ENCODE measurements at regions not wholly inside any gene's neighbourhood (a gene's known extent, or its start where the extent isn't known, plus 50 kb on each side); places are given as distances from the start of the nearest gene placed in this dataset.

DNA sequence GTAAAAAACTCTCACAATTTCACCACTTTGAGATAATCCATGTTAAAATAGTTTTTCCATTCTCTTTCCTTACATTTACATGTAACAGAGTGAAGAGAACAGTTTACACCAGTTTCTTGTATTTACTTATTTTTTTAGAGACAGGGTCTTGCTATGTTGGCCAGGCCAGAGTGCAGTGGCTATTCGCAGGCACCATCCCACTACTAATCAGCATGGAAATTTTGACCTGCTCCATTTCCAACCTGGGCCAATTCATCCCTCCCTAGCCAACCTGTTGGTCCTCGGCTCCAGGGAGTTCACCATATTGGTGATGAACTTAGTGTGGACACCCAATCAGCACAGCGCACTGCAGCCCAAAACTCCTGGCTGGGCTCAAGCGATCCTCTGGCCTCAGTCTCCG, 74.1 kb downstream of the LYZL2 start:
- FAIRE-seq (no peak), ATAC-seq (no peak)
- CTCF ChIA-PET, result interaction anchor here (0.6 to 3.2 kb wide), 8 partner anchors 10 to 163 kb away, joined by 3 to 19 read pairs (median 3); no protein-coding TSS in a partner anchor

DNA sequence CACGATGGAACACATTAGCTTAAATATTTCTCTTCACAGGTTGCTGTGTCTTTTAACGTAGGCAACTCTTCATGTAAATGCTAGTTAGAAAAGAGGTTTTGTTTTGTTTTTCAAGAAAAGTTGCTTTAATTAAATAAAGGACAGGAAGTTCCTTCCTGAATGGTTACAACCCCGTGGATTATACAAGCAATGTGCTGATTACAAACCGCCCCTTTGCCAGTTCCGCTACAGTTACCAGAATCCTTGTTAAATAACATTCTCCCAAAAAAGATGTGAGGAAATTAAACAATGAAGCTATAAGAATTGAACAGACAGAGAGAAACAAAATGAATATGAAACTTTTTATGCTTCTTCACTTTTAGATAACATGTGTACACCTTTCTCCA, 75.1 kb downstream of the LYZL2 start:
- ChIA-PET CTCF (interaction anchor here (0.7 to 2.4 kb wide), 7 partner anchors 14 to 1166 kb away, joined by 3 to 10 read pairs (median 4); no protein-coding TSS in a partner anchor), POLR2A (no interaction called here)
- H3K27ac ChIP-seq, result peak overlapping the region; percentile 48 to 87; a peak in 5 of 6 replicates
- ATAC-seq (no peak), FAIRE-seq (no peak), DNase-seq (ENCODE audit: low read depth in 1 of 2, low spot score in 1 of 2) (no peak)
- H3K4me3 ChIP-seq, result no peak overlapping the region
- TF ChIP-seq ZFP36 (IDR thresholded peaks at IDR 0.05; ENCODE audit: borderline replicate concordance, partially characterized antibody), result no peak
- no peak for TF ChIP-seq NFE2L2 (conservative IDR thresholded peaks at IDR 0.05; ENCODE audit: low read length)
- TF ChIP-seq HOXB5 (CRISPR knock-in tag; IDR thresholded peaks at IDR 0.05), result no peak
- H3K9me3 ChIP-seq, result 0 out of 3 replicates have a peak, but pooled peaks cover 2% of the 10 kb centered on the region
- peaks cover 25% of the 10 kb centered on the region for H3K4me1 ChIP-seq
- no peak overlapping the region for H3K4me2 ChIP-seq
- 80% methylated on average over 5 of the region's 5 CpGs for WGBS (ENCODE audit: missing lambda C conversion rate)

More for the DNA sequence above, 74.1 kb downstream of the LYZL2 start:
- DNase-seq (ENCODE audit: low read depth in 1 of 2, low spot score in 1 of 2), result no peak
- no peak overlapping the region for H3K4me2 ChIP-seq
- POLR2A ChIA-PET, result interaction anchor here (0.6 kb wide), 1 partner anchor 122 kb away, joined by 3 read pairs; the partner anchor contains the start of gene MAP3K8
- WGBS (ENCODE audit: missing lambda C conversion rate), result 98% methylated on average over 5 of the region's 5 CpGs
- TF ChIP-seq CBX8 (IDR thresholded peaks at IDR 0.05), result no peak
- H3K4me1 ChIP-seq, result peaks cover 25% of the 10 kb centered on the region
- no peak overlapping the region for H3K4me3 ChIP-seq
- 0 out of 3 replicates have a peak, but pooled peaks cover 2% of the 10 kb centered on the region for H3K9me3 ChIP-seq
- H3K27ac ChIP-seq, result peak overlapping the region; percentile 70 to 87

DNA sequence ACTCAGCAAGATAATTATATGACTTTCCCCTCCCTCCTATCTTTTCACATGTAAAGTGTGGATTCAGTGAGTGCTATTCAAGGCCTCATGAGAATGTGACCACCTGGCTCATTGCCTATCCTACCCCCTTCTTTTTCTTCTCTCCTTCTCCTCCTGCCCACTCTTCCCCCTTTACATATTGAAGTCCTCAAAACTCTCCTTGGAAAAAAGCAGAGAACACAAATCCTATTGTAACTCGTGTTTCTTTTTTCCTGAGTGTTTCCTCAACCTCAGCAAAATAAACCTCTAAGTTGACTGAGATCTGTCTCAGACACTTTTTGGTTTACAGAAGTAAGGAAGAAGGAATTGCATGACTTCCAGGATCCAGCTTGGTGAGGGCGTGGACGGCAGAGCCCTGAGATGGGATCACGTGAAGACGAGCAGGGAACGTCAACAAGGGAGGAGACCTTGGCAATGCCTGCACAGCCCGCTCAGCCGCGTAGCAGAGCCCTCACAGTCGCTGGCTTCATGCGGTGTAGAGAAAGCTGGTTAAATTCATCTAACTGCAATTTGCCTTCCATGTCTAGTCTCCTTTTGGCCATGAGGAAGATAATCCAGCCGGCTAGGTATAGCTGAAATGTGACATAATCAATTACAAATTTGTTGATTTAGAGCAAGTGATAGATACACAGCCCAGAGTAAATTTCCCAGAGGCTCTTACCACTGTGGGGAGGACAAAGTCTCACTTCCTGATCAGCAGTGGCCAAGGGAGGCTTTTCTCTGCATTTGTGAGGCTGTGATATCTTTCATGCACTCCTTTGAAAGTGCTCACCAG, 75.7 kb downstream of the LYZL2 start:
- peak; percentile 28 for FAIRE-seq
- H3K4me1 ChIP-seq, result peaks cover 19% of the 10 kb centered on the region
- 56% methylated on average over 12 of the region's 12 CpGs for WGBS (ENCODE audit: missing lambda C conversion rate)
- 0 out of 3 replicates have a peak, but pooled peaks cover under 1% of the 10 kb centered on the region for H3K9me3 ChIP-seq
- peak; percentile 41 to 52 for DNase-seq (ENCODE audit: low read depth in 1 of 2, low spot score in 1 of 2)
- POLR2A ChIA-PET, result no interaction called here
- CTCF ChIA-PET, result interaction anchor here (0.9 to 2.4 kb wide), 6 partner anchors 9 to 162 kb away, joined by 3 to 10 read pairs (median 6); no protein-coding TSS in a partner anchor
- peak overlapping the region; percentile 48 to 87 for H3K27ac ChIP-seq
- peak; percentile 39 to 83; a peak in 3 of 6 replicates for ATAC-seq
- no peak overlapping the region for H3K4me3 ChIP-seq
- no peak for TF ChIP-seq POLR2AphosphoS2 (conservative IDR thresholded peaks at IDR 0.05; ENCODE audit: low read length)
- no peak for TF ChIP-seq POLR2A (IDR thresholded peaks at IDR 0.05; ENCODE audit: low read length)
- TF ChIP-seq, protein P1, sequence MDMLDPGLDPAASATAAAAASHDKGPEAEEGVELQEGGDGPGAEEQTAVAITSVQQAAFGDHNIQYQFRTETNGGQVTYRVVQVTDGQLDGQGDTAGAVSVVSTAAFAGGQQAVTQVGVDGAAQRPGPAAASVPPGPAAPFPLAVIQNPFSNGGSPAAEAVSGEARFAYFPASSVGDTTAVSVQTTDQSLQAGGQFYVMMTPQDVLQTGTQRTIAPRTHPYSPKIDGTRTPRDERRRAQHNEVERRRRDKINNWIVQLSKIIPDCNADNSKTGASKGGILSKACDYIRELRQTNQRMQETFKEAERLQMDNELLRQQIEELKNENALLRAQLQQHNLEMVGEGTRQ (IDR thresholded peaks at IDR 0.05), result peak; percentile 65
- TF ChIP-seq EHF (CRISPR knock-in tag; IDR thresholded peaks at IDR 0.05), result no peak
- peak overlapping the region; percentile 1; the same call in 1 of the 3 replicates for H3K4me2 ChIP-seq

DNA sequence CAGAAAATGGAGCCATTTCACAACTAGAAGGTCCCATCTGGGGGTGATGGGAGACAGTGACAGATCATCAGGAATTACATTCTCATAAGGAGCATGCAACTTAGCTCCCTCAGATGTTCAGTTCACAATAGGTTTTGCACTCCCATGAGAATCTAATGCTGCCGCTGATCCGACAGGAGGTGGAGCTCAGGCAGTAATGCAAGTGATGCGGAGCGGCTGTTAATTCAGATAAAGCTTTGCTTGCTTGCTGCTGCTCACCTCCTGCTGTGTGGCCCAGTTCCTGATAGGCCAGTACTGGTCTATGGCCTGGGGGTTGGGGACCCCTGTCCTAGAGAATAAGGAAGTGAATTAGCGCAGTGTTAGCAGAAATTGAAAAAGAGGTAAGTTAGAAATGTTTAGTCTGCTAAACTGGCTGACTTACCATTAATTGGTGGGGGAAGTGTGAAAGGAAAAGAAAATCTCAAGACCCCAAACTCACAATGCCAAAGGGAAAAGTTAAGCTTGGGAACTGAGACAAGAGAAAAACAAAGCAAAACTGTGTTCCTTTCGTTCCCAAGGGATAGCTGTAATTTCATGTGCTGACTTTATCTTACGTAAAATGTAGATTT, 76.4 kb downstream of the LYZL2 start:
- POLR2A ChIA-PET, result no interaction called here
- no peak for ATAC-seq
- 95% methylated on average over 7 of the region's 7 CpGs for WGBS (ENCODE audit: missing lambda C conversion rate)

DNA sequence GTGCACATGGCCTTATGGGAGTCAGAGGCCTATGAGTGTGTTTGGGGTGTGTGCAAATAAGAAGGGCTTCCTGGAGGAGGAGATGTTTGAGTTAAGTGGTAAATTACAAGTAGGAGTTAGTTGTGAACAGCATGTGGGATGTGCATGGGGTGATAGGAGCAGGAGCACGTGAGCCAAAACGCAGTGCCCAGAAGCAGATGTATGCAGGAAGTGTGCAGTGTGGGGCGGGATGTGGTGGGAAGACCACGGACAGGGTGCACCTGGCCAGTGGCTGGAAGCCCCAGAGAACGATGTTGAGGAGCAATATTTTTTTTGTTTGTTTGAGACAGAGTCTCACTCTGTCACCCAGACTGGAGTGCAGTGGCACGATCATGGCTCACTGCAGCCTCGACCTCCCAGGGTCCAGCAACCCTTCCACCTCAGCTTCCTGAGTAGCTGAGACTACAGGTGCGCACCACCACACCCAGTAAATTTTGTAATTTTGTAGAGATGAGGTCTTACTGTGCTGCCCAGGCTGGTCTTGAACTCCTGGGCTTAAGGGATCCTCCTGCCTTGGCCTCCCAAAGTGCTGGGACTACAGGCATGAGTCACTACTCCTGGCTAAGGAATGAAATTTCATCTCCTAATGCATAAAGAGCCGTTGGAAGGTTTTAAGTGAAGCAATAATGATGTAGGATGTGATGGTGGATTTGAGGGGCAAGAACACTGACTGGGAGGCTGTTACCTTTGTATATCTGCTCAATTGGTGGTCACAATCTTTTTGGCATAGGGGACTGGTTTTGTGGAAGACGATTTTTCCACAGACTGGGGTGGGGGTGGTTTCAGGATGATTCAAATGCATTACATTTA, 78.4 kb downstream of the LYZL2 start:
- ATAC-seq, result no peak
- ChIA-PET POLR2A (no interaction called here), CTCF (interaction anchor here (0.7 to 1.4 kb wide), 2 partner anchors 14 to 89 kb away, joined by 3 read pairs; no protein-coding TSS in a partner anchor)
- no peak for DNase-seq (ENCODE audit: low read depth in 1 of 2, low spot score in 1 of 2)
- Histone ChIP-seq H3K27ac (peak overlapping the region in 1 of 2 experiments; percentile 59; a peak in 2 of 6 replicates), H3K4me2 (no peak overlapping the region), H3K9me3 (no peaks in the 10 kb centered on the region), H3K4me1 (peaks cover 4% of the 10 kb centered on the region; the same call in 1 of the 3 replicates), H3K4me3 (no peak overlapping the region)
- FAIRE-seq, result no peak
- 75% methylated on average over 9 of the region's 10 CpGs for WGBS (ENCODE audit: missing lambda C conversion rate)
- TF ChIP-seq, protein P2, sequence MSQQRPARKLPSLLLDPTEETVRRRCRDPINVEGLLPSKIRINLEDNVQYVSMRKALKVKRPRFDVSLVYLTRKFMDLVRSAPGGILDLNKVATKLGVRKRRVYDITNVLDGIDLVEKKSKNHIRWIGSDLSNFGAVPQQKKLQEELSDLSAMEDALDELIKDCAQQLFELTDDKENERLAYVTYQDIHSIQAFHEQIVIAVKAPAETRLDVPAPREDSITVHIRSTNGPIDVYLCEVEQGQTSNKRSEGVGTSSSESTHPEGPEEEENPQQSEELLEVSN (IDR thresholded peaks at IDR 0.05; ENCODE audit: borderline replicate concordance, low read depth), result no peak
- TF ChIP-seq, protein P3, sequence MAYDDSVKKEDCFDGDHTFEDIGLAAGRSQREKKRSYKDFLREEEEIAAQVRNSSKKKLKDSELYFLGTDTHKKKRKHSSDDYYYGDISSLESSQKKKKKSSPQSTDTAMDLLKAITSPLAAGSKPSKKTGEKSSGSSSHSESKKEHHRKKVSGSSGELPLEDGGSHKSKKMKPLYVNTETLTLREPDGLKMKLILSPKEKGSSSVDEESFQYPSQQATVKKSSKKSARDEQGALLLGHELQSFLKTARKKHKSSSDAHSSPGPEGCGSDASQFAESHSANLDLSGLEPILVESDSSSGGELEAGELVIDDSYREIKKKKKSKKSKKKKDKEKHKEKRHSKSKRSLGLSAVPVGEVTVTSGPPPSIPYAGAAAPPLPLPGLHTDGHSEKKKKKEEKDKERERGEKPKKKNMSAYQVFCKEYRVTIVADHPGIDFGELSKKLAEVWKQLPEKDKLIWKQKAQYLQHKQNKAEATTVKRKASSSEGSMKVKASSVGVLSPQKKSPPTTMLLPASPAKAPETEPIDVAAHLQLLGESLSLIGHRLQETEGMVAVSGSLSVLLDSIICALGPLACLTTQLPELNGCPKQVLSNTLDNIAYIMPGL (CRISPR knock-in tag; IDR thresholded peaks at IDR 0.05; ENCODE audit: borderline replicate concordance), result no peak
- TF ChIP-seq, protein P4, sequence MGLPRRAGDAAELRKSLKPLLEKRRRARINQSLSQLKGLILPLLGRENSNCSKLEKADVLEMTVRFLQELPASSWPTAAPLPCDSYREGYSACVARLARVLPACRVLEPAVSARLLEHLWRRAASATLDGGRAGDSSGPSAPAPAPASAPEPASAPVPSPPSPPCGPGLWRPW (IDR thresholded peaks at IDR 0.05), result no peak
- TF ChIP-seq CBX8 (IDR thresholded peaks at IDR 0.05), result no peak
- TF ChIP-seq, protein P5, sequence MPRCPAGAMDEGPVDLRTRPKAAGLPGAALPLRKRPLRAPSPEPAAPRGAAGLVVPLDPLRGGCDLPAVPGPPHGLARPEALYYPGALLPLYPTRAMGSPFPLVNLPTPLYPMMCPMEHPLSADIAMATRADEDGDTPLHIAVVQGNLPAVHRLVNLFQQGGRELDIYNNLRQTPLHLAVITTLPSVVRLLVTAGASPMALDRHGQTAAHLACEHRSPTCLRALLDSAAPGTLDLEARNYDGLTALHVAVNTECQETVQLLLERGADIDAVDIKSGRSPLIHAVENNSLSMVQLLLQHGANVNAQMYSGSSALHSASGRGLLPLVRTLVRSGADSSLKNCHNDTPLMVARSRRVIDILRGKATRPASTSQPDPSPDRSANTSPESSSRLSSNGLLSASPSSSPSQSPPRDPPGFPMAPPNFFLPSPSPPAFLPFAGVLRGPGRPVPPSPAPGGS (IDR thresholded peaks at IDR 0.05), result no peak
- no peak for TF ChIP-seq NFE2L2 (conservative IDR thresholded peaks at IDR 0.05; ENCODE audit: low read length)
- TF ChIP-seq RFX5 (IDR thresholded peaks at IDR 0.05), result no peak
- no peak for TF ChIP-seq TP53 (CRISPR knock-in tag; IDR thresholded peaks at IDR 0.05)
- no peak for TF ChIP-seq CBX2 (IDR thresholded peaks at IDR 0.05; ENCODE audit: borderline replicate concordance, low read depth)

More for the DNA sequence above, 76.4 kb downstream of the LYZL2 start:
- peak overlapping the region; percentile 48 to 87 for H3K27ac ChIP-seq
- no peak for FAIRE-seq
- H3K4me2 ChIP-seq, result no peak overlapping the region
- no peak for DNase-seq (ENCODE audit: low read depth in 1 of 2, low spot score in 1 of 2)
- H3K9me3 ChIP-seq, result no peaks in the 10 kb centered on the region
- TF ChIP-seq PHF8 (IDR thresholded peaks at IDR 0.05; ENCODE audit: borderline replicate concordance, low read depth) (no peak), MAFK (IDR thresholded peaks at IDR 0.05; ENCODE audit: partially characterized antibody) (peak; percentile 22), NPAS2 (CRISPR knock-in tag; IDR thresholded peaks at IDR 0.05; ENCODE audit: borderline replicate concordance) (no peak)
- CTCF ChIA-PET, result interaction anchor here (0.9 to 2.4 kb wide), 7 partner anchors 8 to 38 kb away, joined by 3 to 10 read pairs (median 6); no protein-coding TSS in a partner anchor
- no peak overlapping the region for H3K4me3 ChIP-seq
- H3K4me1 ChIP-seq, result peaks cover 14% of the 10 kb centered on the region
